ENCODE measurements at regions not wholly inside any gene's neighbourhood (a gene's known extent, or its start where the extent isn't known, plus 50 kb on each side); places are given as distances from the start of the nearest gene placed in this dataset.

DNA sequence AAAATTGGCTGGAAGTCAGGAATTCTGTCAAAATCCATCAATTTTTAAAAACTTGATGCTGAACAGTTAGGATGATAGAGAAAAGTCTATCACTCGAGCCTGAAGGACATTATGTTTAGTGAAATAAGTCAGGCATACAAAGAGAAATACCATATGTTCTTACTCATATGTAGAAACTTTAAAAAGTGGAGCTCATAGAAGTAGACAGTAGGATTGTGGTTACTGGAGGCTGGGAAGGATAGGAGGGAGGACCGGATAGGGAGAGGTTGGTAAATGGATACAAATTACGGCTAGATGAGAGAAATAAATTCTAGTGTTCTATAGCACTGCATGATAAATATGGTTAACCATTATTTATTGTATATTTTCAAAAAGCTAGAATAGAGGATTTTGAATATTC, 389.5 kb upstream of the RASGRP1 start:
- no peak overlapping the region for H3K9ac ChIP-seq (replicated peaks; ENCODE audit: extremely low read depth, insufficient read depth, low read length)
- DNase-seq (ENCODE audit: low read depth, low spot score) (no peak), FAIRE-seq (no peak)
- CTCF ChIA-PET, result interaction anchor here (1.3 kb wide), 1 partner anchor 254 kb away, joined by 4 read pairs; no protein-coding TSS in a partner anchor
- H4K20me1 ChIP-seq (replicated peaks; ENCODE audit: control insufficient read depth, extremely low read depth, insufficient read depth, low read length), result no peaks in the 10 kb centered on the region
- intact Hi-C loops (cut with micrococcal nuclease) (no loop called here), dilution Hi-C loops (cut with MboI; ENCODE audit: extremely low pct_ligation_motif_present, low sequenced_read_pairs) (no loop called here)
- no peaks in the 10 kb centered on the region for H3K27me3 ChIP-seq (ENCODE audit: control insufficient read depth in 2 of 2, insufficient read depth in 2 of 2, low read length in 2 of 2)
- H3K4me1 ChIP-seq (ENCODE audit: control insufficient read depth, extremely low read depth, insufficient read depth, low read length), result no peaks in the 10 kb centered on the region
- BruUV-seq (replicated peaks), result no TSS peak
- no peak overlapping the region for H2AFZ ChIP-seq (ENCODE audit: low read depth, low read length)
- H3K9me3 ChIP-seq (replicated peaks; ENCODE audit: control insufficient read depth, insufficient read depth, low read length), result no peaks in the 10 kb centered on the region
- H3K27ac ChIP-seq (ENCODE audit: insufficient read depth, low read depth, low read length), result no peak overlapping the region
- no peaks in the 10 kb centered on the region for H3K9me1 ChIP-seq (replicated peaks; ENCODE audit: control insufficient read depth, extremely low read depth, insufficient read depth, low read length)
- no peak overlapping the region for H3K4me2 ChIP-seq (ENCODE audit: insufficient read depth, low read length)
- no peaks in the 10 kb centered on the region for H3K36me3 ChIP-seq (ENCODE audit: control insufficient read depth in 2 of 2, extremely low read depth in 1 of 2, insufficient read depth in 2 of 2, low read length in 2 of 2)
- POLR2A ChIA-PET, result no interaction called here
- TF ChIP-seq JUN (IDR thresholded peaks at IDR 0.05; ENCODE audit: borderline replicate concordance, insufficient read depth, insufficient read length, low read depth), result no peak
- no peak for TF ChIP-seq POLR2AphosphoS5 (IDR thresholded peaks at IDR 0.05; ENCODE audit: insufficient read depth, low read depth, low read length)
- TF ChIP-seq FOS (IDR thresholded peaks at IDR 0.05; ENCODE audit: borderline replicate concordance, insufficient read depth, low read length), result no peak
- no peak for TF ChIP-seq MYC (IDR thresholded peaks at IDR 0.05; ENCODE audit: low read depth, low read length)
- TF ChIP-seq, protein P1, sequence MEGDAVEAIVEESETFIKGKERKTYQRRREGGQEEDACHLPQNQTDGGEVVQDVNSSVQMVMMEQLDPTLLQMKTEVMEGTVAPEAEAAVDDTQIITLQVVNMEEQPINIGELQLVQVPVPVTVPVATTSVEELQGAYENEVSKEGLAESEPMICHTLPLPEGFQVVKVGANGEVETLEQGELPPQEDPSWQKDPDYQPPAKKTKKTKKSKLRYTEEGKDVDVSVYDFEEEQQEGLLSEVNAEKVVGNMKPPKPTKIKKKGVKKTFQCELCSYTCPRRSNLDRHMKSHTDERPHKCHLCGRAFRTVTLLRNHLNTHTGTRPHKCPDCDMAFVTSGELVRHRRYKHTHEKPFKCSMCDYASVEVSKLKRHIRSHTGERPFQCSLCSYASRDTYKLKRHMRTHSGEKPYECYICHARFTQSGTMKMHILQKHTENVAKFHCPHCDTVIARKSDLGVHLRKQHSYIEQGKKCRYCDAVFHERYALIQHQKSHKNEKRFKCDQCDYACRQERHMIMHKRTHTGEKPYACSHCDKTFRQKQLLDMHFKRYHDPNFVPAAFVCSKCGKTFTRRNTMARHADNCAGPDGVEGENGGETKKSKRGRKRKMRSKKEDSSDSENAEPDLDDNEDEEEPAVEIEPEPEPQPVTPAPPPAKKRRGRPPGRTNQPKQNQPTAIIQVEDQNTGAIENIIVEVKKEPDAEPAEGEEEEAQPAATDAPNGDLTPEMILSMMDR (IDR thresholded peaks at IDR 0.05; ENCODE audit: extremely low read depth in 1 of 2, insufficient read depth in 1 of 2, low read depth in 1 of 2, low read length in 2 of 2), result no peak
- no peak for TF ChIP-seq EZH2 (IDR thresholded peaks at IDR 0.05; ENCODE audit: borderline replicate concordance, low read depth, low read length, severe bottlenecking)
- no peak for TF ChIP-seq POLR2A (IDR thresholded peaks at IDR 0.05; ENCODE audit: low read depth, low read length)
- TF ChIP-seq, protein P2, sequence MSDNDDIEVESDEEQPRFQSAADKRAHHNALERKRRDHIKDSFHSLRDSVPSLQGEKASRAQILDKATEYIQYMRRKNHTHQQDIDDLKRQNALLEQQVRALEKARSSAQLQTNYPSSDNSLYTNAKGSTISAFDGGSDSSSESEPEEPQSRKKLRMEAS (IDR thresholded peaks at IDR 0.05; ENCODE audit: insufficient read depth, insufficient read length), result no peak
- no peak for TF ChIP-seq GATA2 (IDR thresholded peaks at IDR 0.05; ENCODE audit: insufficient read depth, insufficient read length, low read depth, low read length)
- no peaks in the 10 kb centered on the region for H3K79me2 ChIP-seq (ENCODE audit: control insufficient read depth, insufficient read depth, low read length)
- no peak overlapping the region for H3K4me3 ChIP-seq (replicated peaks in 1 of 3; ENCODE audit: insufficient read depth in 1 of 3, low read depth in 1 of 3, low read length in 3 of 3)

Data from endothelial cell of umbilical vein (primary cell).